ENCODE measurements at regions not wholly inside any gene's neighbourhood (a gene's known extent, or its start where the extent isn't known, plus 50 kb on each side); places are given as distances from the start of the nearest gene placed in this dataset.

GRCh38 chr4:36574816-36575215, 293.4 kb downstream of the DTHD1 start:
- TF ChIP-seq, protein P1, sequence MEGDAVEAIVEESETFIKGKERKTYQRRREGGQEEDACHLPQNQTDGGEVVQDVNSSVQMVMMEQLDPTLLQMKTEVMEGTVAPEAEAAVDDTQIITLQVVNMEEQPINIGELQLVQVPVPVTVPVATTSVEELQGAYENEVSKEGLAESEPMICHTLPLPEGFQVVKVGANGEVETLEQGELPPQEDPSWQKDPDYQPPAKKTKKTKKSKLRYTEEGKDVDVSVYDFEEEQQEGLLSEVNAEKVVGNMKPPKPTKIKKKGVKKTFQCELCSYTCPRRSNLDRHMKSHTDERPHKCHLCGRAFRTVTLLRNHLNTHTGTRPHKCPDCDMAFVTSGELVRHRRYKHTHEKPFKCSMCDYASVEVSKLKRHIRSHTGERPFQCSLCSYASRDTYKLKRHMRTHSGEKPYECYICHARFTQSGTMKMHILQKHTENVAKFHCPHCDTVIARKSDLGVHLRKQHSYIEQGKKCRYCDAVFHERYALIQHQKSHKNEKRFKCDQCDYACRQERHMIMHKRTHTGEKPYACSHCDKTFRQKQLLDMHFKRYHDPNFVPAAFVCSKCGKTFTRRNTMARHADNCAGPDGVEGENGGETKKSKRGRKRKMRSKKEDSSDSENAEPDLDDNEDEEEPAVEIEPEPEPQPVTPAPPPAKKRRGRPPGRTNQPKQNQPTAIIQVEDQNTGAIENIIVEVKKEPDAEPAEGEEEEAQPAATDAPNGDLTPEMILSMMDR (IDR thresholded peaks at IDR 0.05) = no peak
- TF ChIP-seq EP300 (IDR thresholded peaks at IDR 0.05) = no peak

All from ovary (tissue), 3 donors.